Activated naive CD4-positive, alpha-beta T cell treated with anti-CD3 and anti-CD28 coated beads for 36 hours (primary cell): ENCODE measurements at regions not wholly inside any gene's neighbourhood (a gene's known extent, or its start where the extent isn't known, plus 50 kb on each side); places are given as distances from the start of the nearest gene placed in this dataset.

Experiments
- CTCF ChIA-PET: fragments of 350-600 bp; sonication (Branson Sonifier 250); formaldehyde crosslinking; loops from one replicate; lab custom pipeline; 2021; ENCODE audit warnings: antibody characterized with exemption; lab: Charles Lee
- DNase-seq: peaks from one replicate; pipeline ENCODE4 v3.0.0-alpha.2; 2020
- H3K27ac Mint-ChIP-seq: one replicate; pipeline ENCODE4 v1.8.0; 2021; ENCODE audit warnings: mild to moderate bottlenecking, mixed read lengths
- H3K27me3 Mint-ChIP-seq: one replicate; pipeline ENCODE4 v1.8.0; 2021; ENCODE audit warnings: low read depth, mixed read lengths
- H3K36me3 Mint-ChIP-seq: one replicate; pipeline ENCODE4 v1.8.0; 2021; ENCODE audit warnings: low read depth, mixed read lengths
- H3K4me1 Mint-ChIP-seq: one replicate; pipeline ENCODE4 v1.8.0; 2021; ENCODE audit warnings: low read depth, mixed read lengths
- H3K4me3 Mint-ChIP-seq: one replicate; pipeline ENCODE4 v1.8.0; 2021; ENCODE audit warnings: mild to moderate bottlenecking, moderate library complexity, mixed read lengths
- H3K9me3 Mint-ChIP-seq: one replicate; pipeline ENCODE4 v1.8.0; 2021; ENCODE audit warnings: mixed read lengths
- intact Hi-C: fragments of 100-400 bp; cut with micrococcal nuclease; formaldehyde crosslinking; loops from one replicate; pipeline ENCODE4 v1.15.1; 2023

DNA sequence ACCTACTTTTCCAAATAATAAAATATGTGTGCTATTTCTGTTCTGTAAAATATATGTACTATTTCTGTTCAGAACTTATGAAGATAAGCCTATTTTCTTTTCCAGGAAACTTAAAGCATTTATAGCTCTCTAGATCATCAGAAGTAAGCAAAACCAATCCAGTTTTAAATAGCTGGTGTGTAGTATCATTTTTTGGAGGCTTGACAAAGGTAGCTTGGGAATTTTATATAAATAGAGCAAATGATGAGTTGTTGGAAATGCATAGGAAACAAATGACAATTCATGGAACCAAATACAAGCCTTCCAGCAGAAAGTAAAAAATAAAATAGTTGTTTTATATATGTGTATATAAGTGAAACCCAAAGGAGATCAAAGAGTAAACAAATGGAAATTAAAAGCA, 1038.1 kb upstream of the ARRDC3 start:
- no peak for DNase-seq
- no peaks in the 10 kb centered on the region for H3K27me3 Mint-ChIP-seq
- intact Hi-C loops, result no loop called here
- CTCF ChIA-PET, result no interaction called here
- H3K4me3 Mint-ChIP-seq, result no peak overlapping the region
- H3K36me3 Mint-ChIP-seq, result no peaks in the 10 kb centered on the region
- H3K27ac Mint-ChIP-seq, result no peak overlapping the region
- no peaks in the 10 kb centered on the region for H3K4me1 Mint-ChIP-seq
- H3K9me3 Mint-ChIP-seq, result peaks cover 13% of the 10 kb centered on the region

- Mint-ChIP-seq H3K9me3 (peaks cover 13% of the 10 kb centered on the region), H3K27ac (no peak overlapping the region), H3K4me1 (no peaks in the 10 kb centered on the region), H3K36me3 (no peaks in the 10 kb centered on the region), H3K27me3 (no peaks in the 10 kb centered on the region), H3K4me3 (no peak overlapping the region)
- CTCF ChIA-PET, result no interaction called here
- no peak for DNase-seq
- intact Hi-C loops, result no loop called here
Measured at GRCh38 chr5:92419261-92419660, 1036.1 kb upstream of the ARRDC3 start.

- H3K9me3 Mint-ChIP-seq, result peaks cover 9% of the 10 kb centered on the region
- intact Hi-C loops, result no loop called here
- CTCF ChIA-PET, result no interaction called here
Measured at GRCh38 chr5:92418341-92418740, 1035.2 kb upstream of the ARRDC3 start.

DNA sequence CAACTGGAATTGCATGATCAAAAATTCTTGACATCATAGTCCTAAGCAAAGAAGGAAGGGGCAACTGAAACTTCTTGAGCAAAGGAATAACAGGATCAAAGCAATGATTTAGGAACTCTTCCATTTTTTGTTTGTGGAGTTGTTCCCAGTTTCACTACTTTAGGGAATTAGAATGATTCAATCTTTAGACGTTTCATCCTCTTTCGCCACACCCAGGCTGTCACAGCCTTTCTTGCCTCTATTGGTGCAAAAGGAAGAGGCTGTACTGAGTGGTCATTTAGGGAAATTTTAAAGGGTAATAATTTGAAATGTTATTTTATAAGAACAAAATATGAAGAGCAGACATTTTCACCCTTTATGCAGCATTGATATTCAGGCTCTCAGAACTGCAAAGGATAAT, 1026.0 kb upstream of the ARRDC3 start:
- Mint-ChIP-seq H3K27ac (no peak overlapping the region), H3K27me3 (no peaks in the 10 kb centered on the region), H3K36me3 (no peaks in the 10 kb centered on the region), H3K4me3 (no peak overlapping the region), H3K4me1 (no peaks in the 10 kb centered on the region), H3K9me3 (peaks cover 6% of the 10 kb centered on the region)
- DNase-seq, result no peak
- intact Hi-C loops, result no loop called here
- CTCF ChIA-PET, result no interaction called here

More at GRCh38 chr5:92418341-92418740, 1035.2 kb upstream of the ARRDC3 start:
- H3K36me3 Mint-ChIP-seq, result no peaks in the 10 kb centered on the region
- H3K4me1 Mint-ChIP-seq, result no peaks in the 10 kb centered on the region
- no peak for DNase-seq
- no peaks in the 10 kb centered on the region for H3K27me3 Mint-ChIP-seq
- H3K4me3 Mint-ChIP-seq, result no peak overlapping the region
- H3K27ac Mint-ChIP-seq, result no peak overlapping the region

DNA sequence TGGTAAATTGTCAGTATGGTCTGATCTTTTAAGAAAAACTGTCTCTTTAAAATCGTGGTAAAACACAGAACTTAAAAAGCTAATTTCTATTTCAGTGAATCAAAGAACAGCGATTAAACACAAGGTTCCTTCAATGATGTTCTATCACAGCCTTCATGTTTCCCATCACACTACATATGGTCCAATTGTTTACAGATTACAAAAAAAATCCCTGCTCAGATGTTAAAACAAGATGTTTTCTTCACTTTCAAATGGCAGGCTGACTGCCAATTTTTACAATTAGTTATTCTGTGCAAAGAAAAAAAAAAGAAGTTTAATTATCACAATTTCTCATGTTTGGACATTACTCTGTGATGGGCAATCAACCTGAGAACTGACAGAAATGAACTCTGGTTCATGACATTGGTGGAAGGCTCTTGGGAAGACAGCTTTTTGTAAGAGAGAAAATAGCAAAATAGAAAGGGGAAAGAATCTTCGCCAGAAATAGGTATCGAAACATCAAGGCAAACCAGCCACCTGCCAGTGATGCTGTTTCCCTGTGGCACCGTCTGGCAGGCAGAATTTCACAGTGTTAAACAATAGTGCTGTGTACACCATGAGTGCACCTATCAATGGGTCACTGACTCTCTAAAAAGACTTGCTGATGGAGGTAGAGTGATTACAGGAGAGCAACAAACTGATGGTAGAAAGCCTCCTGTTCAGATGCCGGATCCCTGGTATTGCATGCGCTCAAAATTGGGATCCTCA, 1020.0 kb upstream of the ARRDC3 start:
- H3K4me1 Mint-ChIP-seq, result no peaks in the 10 kb centered on the region
- H3K27ac Mint-ChIP-seq, result no peak overlapping the region
- no peaks in the 10 kb centered on the region for H3K27me3 Mint-ChIP-seq
- no peak overlapping the region for H3K4me3 Mint-ChIP-seq
- CTCF ChIA-PET, result no interaction called here
- H3K9me3 Mint-ChIP-seq, result peaks cover 4% of the 10 kb centered on the region
- DNase-seq, result no peak
- intact Hi-C loops, result no loop called here
- H3K36me3 Mint-ChIP-seq, result no peaks in the 10 kb centered on the region

- Mint-ChIP-seq H3K27me3 (no peaks in the 10 kb centered on the region), H3K36me3 (no peaks in the 10 kb centered on the region), H3K27ac (no peak overlapping the region), H3K4me3 (no peak overlapping the region), H3K9me3 (no peaks in the 10 kb centered on the region), H3K4me1 (no peaks in the 10 kb centered on the region)
- intact Hi-C loops, result no loop called here
- CTCF ChIA-PET, result no interaction called here
- DNase-seq, result no peak
Measured at GRCh38 chr5:92402045-92402444, 1018.9 kb upstream of the ARRDC3 start.

DNA sequence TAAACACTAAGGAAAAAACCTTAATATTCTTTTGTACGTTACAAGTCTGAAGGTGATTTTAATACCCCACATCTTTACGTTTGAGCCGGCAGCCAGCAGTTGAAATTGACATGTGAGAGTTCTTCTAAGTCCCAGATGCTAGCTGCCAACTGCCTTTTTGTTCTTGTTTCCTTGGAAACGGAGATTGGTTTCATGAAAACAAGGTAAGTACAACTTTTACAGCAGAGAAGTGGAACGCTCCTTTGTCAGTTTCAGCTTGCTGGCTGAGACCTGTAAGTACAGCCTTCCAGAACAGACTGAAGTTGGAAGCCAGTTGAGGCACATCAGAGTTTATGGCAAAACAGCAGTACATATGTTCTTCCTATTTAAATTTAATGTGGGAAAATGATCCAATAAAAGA, 1018.4 kb upstream of the ARRDC3 start:
- intact Hi-C loops, result no loop called here
- Mint-ChIP-seq H3K36me3 (no peaks in the 10 kb centered on the region), H3K27ac (no peak overlapping the region), H3K27me3 (no peaks in the 10 kb centered on the region), H3K4me1 (no peaks in the 10 kb centered on the region), H3K9me3 (no peaks in the 10 kb centered on the region), H3K4me3 (no peak overlapping the region)
- CTCF ChIA-PET, result no interaction called here
- DNase-seq, result no peak

DNA sequence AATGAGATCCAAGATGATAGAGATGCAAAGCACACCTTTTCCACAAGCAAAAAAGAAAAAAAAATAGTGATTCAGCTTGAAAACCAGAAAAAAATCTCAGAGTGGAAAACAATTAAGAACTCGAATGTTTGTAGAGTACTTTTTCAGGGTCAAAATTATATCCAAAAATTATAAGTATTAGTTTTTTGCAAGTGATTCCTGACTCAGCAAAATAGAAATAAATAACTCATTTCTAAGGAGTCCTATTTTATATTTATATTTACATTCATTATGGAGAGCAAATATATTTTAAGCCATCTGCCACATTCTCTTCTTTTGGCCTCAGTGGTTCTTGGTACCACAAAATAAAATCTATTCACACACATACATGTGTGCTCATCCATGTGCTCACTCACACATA, 1011.8 kb upstream of the ARRDC3 start:
- no peak for DNase-seq
- H3K27ac Mint-ChIP-seq, result no peak overlapping the region
- CTCF ChIA-PET, result no interaction called here
- H3K36me3 Mint-ChIP-seq, result no peaks in the 10 kb centered on the region
- H3K27me3 Mint-ChIP-seq, result no peaks in the 10 kb centered on the region
- no peak overlapping the region for H3K4me3 Mint-ChIP-seq
- intact Hi-C loops, result no loop called here
- no peaks in the 10 kb centered on the region for H3K9me3 Mint-ChIP-seq
- H3K4me1 Mint-ChIP-seq, result no peaks in the 10 kb centered on the region

DNA sequence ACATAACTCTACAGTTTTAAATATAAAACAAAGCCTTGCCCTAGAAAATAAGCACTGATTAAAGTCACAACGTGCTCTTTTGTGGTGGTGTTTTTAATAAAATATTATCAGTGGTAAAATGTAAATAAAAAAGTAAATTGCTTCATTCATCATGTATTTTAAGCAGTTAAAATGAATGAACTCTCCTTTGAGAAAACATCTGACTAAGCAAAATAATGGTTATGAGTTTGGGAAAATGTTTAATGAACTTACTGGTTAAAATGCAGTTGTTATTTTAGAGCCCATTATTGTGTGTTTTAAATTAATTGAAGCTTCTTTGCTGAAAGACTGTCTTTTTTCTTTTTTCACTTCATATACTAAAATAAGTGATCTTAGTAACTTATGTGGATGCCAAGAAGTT, 1007.5 kb upstream of the ARRDC3 start:
- Mint-ChIP-seq H3K27me3 (no peaks in the 10 kb centered on the region), H3K36me3 (no peaks in the 10 kb centered on the region), H3K27ac (no peak overlapping the region), H3K4me3 (no peak overlapping the region), H3K9me3 (no peaks in the 10 kb centered on the region), H3K4me1 (no peaks in the 10 kb centered on the region)
- intact Hi-C loops, result no loop called here
- DNase-seq, result no peak
- CTCF ChIA-PET, result no interaction called here

GRCh38 chr5:92380069-92380770, 997.1 kb upstream of the ARRDC3 start:
- CTCF ChIA-PET, result no interaction called here
- no peak for DNase-seq
- no peaks in the 10 kb centered on the region for H3K4me1 Mint-ChIP-seq
- intact Hi-C loops, result no loop called here
- H3K9me3 Mint-ChIP-seq, result no peaks in the 10 kb centered on the region
- H3K27ac Mint-ChIP-seq, result no peak overlapping the region
- H3K27me3 Mint-ChIP-seq, result no peaks in the 10 kb centered on the region
- H3K4me3 Mint-ChIP-seq, result no peak overlapping the region
- no peaks in the 10 kb centered on the region for H3K36me3 Mint-ChIP-seq

- CTCF ChIA-PET, result no interaction called here
- Mint-ChIP-seq H3K27me3 (no peaks in the 10 kb centered on the region), H3K36me3 (no peaks in the 10 kb centered on the region), H3K9me3 (peaks cover 2% of the 10 kb centered on the region), H3K27ac (no peak overlapping the region), H3K4me3 (no peak overlapping the region), H3K4me1 (no peaks in the 10 kb centered on the region)
- no peak for DNase-seq
- intact Hi-C loops, result no loop called here
Measured at GRCh38 chr5:92378966-92379611, 996.0 kb upstream of the ARRDC3 start.

- H3K36me3 Mint-ChIP-seq, result no peaks in the 10 kb centered on the region
- peaks cover 2% of the 10 kb centered on the region for H3K9me3 Mint-ChIP-seq
- no peaks in the 10 kb centered on the region for H3K27me3 Mint-ChIP-seq
- CTCF ChIA-PET, result no interaction called here
- no peak overlapping the region for H3K27ac Mint-ChIP-seq
- no peak for DNase-seq
- no peaks in the 10 kb centered on the region for H3K4me1 Mint-ChIP-seq
- intact Hi-C loops, result no loop called here
- no peak overlapping the region for H3K4me3 Mint-ChIP-seq
Measured at GRCh38 chr5:92374859-92375258, 991.7 kb upstream of the ARRDC3 start.

DNA sequence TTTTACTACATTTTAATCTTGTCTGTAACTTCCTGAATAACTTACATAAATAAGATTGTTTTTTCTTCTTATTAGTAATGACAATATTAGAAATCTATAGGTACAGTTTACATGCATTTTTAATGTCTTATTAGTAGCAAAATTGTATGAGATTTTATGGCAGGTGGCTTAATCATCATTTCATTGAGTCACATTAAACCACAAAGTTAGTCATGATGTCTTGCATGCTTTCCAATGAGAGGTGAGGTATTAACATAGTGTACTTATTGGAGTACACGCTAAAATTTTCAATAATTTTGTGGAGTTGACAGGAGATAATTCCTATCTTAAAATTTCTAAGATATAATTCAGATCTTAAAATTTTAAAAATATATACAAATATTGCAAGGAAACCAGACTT, 989.6 kb upstream of the ARRDC3 start:
- Mint-ChIP-seq H3K36me3 (no peaks in the 10 kb centered on the region), H3K4me3 (no peak overlapping the region), H3K4me1 (no peaks in the 10 kb centered on the region), H3K9me3 (peaks cover 8% of the 10 kb centered on the region), H3K27me3 (no peaks in the 10 kb centered on the region), H3K27ac (no peak overlapping the region)
- intact Hi-C loops, result no loop called here
- CTCF ChIA-PET, result no interaction called here
- no peak for DNase-seq
